ENCODE measurements at regions not wholly inside any gene's neighbourhood (a gene's known extent, or its start where the extent isn't known, plus 50 kb on each side); places are given as distances from the start of the nearest gene placed in this dataset.

GRCh38 chr6:164021589-164022250 is 607.2 kb downstream of the QKI start:
- no peak overlapping the region for H3K27ac ChIP-seq
- no peak for TF ChIP-seq CTCF (conservative IDR thresholded peaks at IDR 0.05)

- no peak for TF ChIP-seq CTCF (conservative IDR thresholded peaks at IDR 0.05)
Observed at GRCh38 chr6:164020142-164020541, 605.6 kb downstream of the QKI start.

GRCh38 chr6:164018133-164018532 is 603.6 kb downstream of the QKI start:
- no peak overlapping the region for H3K27ac ChIP-seq
- TF ChIP-seq CTCF (conservative IDR thresholded peaks at IDR 0.05) = no peak

More at GRCh38 chr6:164020142-164020541, 605.6 kb downstream of the QKI start:
- no peak overlapping the region for H3K27ac ChIP-seq

DNA sequence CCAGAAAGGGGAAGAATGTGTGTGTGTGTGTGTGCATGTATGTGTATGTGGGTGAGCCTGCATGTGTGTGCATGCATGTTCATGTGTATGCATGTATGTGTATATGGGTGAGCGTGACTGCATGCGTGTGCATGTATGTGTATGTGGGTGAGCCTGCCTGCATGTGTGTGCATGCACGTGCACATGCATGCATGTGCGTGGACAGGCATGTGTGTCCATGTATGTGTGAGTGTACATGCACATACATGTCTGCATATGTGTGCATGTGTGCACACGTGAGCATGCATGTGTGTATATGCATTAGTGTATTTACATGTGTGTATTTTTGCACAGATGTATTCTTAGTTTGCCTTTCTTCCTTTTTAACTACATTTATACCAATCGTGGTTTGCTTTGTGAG is 601.5 kb downstream of the QKI start:
- no peak overlapping the region for H3K27ac ChIP-seq
- TF ChIP-seq CTCF (conservative IDR thresholded peaks at IDR 0.05) = no peak

GRCh38 chr6:164015088-164015484 is 600.6 kb downstream of the QKI start:
- no peak for TF ChIP-seq CTCF (conservative IDR thresholded peaks at IDR 0.05)

DNA sequence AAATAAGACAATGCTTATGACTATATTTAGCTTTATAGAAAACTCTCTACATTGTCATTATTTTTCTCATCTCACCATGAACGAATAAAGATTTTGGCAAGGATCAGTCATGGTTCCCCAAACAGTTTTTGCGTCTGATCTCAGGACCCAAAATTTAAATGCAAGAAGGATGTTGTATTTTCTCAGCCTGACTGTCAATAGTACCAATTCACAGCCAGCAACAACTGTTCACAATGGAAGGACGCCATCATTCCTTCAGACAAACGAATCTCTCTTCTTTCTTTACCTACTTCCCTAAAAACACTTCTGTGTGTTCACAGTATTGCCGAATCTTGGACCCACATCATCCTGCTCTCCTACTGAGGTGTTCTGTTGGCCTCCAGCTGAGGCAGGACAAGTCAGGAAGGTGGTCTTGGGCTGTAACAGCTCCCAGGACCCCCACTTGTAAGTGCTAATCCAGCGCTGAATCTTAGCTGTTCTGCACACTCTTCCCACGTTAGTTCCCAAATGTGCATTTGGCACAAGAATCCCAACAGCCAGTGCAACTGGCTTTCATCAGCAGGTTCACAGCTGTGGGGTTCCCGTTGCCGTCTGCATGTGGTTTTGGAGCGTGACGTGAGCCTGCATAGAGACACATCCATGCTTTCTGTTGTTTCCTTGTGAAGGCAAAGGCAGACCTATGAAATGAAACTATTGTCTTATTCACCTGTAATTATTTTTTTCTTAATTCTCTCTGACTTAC is 600.0 kb downstream of the QKI start:
- TF ChIP-seq CTCF (conservative IDR thresholded peaks at IDR 0.05) = no peak
- no peak overlapping the region for H3K27ac ChIP-seq

More at GRCh38 chr6:164015088-164015484, 600.6 kb downstream of the QKI start:
- no peak overlapping the region for H3K27ac ChIP-seq

DNA sequence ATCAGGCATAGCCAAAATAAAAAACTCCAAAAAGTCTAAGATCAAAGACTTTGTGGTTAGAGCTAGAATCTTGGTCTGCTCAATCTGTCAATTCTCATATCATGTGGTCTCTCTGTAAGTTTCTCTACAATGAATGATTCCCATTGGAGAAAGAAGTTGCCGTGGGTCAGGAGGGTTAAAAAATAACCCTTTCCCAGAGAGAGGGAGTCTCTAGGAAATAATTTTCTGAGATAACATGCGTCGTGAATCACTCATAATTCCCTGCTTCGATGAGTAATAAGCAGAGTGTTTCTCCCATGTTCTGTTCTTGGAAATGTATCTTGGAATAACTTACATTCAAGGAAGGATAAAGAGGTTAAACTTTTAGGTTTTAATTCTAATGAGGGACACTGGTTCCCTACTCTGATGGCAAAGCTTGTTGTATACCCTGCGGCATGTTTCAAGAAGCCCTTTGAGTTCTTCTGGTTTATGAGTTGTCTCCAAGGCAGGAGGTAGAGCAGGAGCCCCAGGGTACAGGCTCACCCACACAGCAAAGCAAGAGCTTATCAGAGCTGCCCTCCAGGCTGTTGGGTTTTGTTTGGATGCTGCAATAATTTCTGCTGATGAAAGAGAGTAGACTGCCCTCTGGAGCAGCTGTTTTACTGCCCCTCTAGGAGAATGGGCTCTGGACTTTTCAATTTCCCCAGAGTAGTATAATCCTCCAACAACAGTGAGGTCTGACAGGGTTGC is 599.1 kb downstream of the QKI start:
- no peak for TF ChIP-seq CTCF (conservative IDR thresholded peaks at IDR 0.05)
- H3K27ac ChIP-seq = no peak overlapping the region
